GM21526 (cell line): ENCODE measurements at regions not wholly inside any gene's neighbourhood (a gene's known extent, or its start where the extent isn't known, plus 50 kb on each side); places are given as distances from the start of the nearest gene placed in this dataset.

ENCODE experiments used
- ATAC-seq: cut with Tn5 transposase; IDR thresholded peaks from one replicate; pipeline ENCODE4 v1.9.1; 2021; ENCODE audit warnings: moderate library complexity; ENCODE audit not compliant: unreplicated experiment, low FRiP score

GRCh38 chr12:17695495-17695894 is 394.5 kb downstream of the RERGL start:
- ATAC-seq, result no peak

- no peak for ATAC-seq
These were observed 398.6 kb downstream of the RERGL start for GRCh38 chr12:17691369-17691768.

GRCh38 chr12:17680220-17680619 is 409.8 kb downstream of the RERGL start:
- no peak for ATAC-seq

- no peak for ATAC-seq
These were observed 423.2 kb downstream of the RERGL start for GRCh38 chr12:17666641-17667324.

GRCh38 chr12:17665839-17666238 is 424.2 kb downstream of the RERGL start:
- ATAC-seq, result no peak

GRCh38 chr12:17661250-17661649 is 428.7 kb downstream of the RERGL start:
- ATAC-seq, result no peak

GRCh38 chr12:17652436-17652835 is 437.6 kb downstream of the RERGL start:
- ATAC-seq, result no peak

- ATAC-seq, result no peak
These were observed 447.7 kb downstream of the RERGL start for GRCh38 chr12:17642340-17642650.

- ATAC-seq, result no peak
These were observed 449.4 kb downstream of the RERGL start for GRCh38 chr12:17640615-17641014.

GRCh38 chr12:17618831-17619230 is 471.2 kb downstream of the RERGL start:
- no peak for ATAC-seq

GRCh38 chr12:17609701-17610100 is 480.3 kb downstream of the RERGL start:
- no peak for ATAC-seq

GRCh38 chr12:17609153-17609552 is 480.8 kb downstream of the RERGL start:
- no peak for ATAC-seq

GRCh38 chr12:17595111-17595510 is 494.9 kb downstream of the RERGL start:
- ATAC-seq, result no peak

GRCh38 chr12:17593715-17594406 is 496.1 kb downstream of the RERGL start:
- ATAC-seq, result no peak

GRCh38 chr12:17592472-17592871 is 497.5 kb downstream of the RERGL start:
- no peak for ATAC-seq

GRCh38 chr12:17591005-17591681 is 498.9 kb downstream of the RERGL start:
- no peak for ATAC-seq

- no peak for ATAC-seq
These were observed 501.0 kb downstream of the RERGL start for GRCh38 chr12:17588968-17589367.

- ATAC-seq, result no peak
These were observed 510.6 kb downstream of the RERGL start for GRCh38 chr12:17579205-17580026.

GRCh38 chr12:17577405-17577804 is 512.6 kb downstream of the RERGL start:
- ATAC-seq, result no peak

- ATAC-seq, result no peak
These were observed 517.7 kb downstream of the RERGL start for GRCh38 chr12:17572250-17572649.

GRCh38 chr12:17571047-17571446 is 518.9 kb downstream of the RERGL start:
- no peak for ATAC-seq
